MCF 10A (cell line): ENCODE measurements at regions not wholly inside any gene's neighbourhood (a gene's known extent, or its start where the extent isn't known, plus 50 kb on each side); places are given as distances from the start of the nearest gene placed in this dataset.

Experiments
- BruUV-seq: library from RNA; stranded (reverse); fragments of 400-500 nt; replicated peaks from 2 replicates; lab custom pipeline; 2021; lab: Mats Ljungman, UMichigan
- CTCF ChIA-PET: fragments of 300-600 bp; sonication (Branson Sonifier 250); formaldehyde crosslinking; extraction: SDS; loops from one replicate; lab custom pipeline; 2021; ENCODE audit warnings: antibody characterized with exemption, inconsistent platforms; lab: Yijun Ruan, JAX
- POLR2A ChIA-PET: fragments of 300-600, 350-650 bp; sonication (Branson Sonifier 250); formaldehyde crosslinking; extraction: SDS; loops from one replicate; lab custom pipeline; 2020; ENCODE audit warnings: antibody characterized with exemption, inconsistent platforms; lab: Yijun Ruan, JAX
- DNase-seq: peaks from one replicate; pipeline ENCODE4 v3.0.0-alpha.2; 2018; ENCODE audit not compliant: unreplicated experiment
- H3K27ac Mint-ChIP-seq: one replicate; pipeline ENCODE4 v1.8.0; 2022; ENCODE audit warnings: mild to moderate bottlenecking, low read depth, mixed read lengths; ENCODE audit not compliant: unreplicated experiment
- H3K27me3 Mint-ChIP-seq: one replicate; pipeline ENCODE4 v1.8.0; 2022; ENCODE audit warnings: mixed read lengths; ENCODE audit not compliant: insufficient read depth, unreplicated experiment
- H3K36me3 Mint-ChIP-seq: one replicate; pipeline ENCODE4 v1.8.0; 2022; ENCODE audit warnings: mild to moderate bottlenecking, moderate library complexity, mixed read lengths; ENCODE audit not compliant: insufficient read depth, unreplicated experiment
- H3K4me1 Mint-ChIP-seq: one replicate; pipeline ENCODE4 v1.8.0; 2022; ENCODE audit warnings: mixed read lengths; ENCODE audit not compliant: insufficient read depth, unreplicated experiment
- H3K4me3 Mint-ChIP-seq: one replicate; pipeline ENCODE4 v1.8.0; 2022; ENCODE audit warnings: mild to moderate bottlenecking, moderate library complexity, mixed read lengths; ENCODE audit not compliant: unreplicated experiment
- H3K9me3 Mint-ChIP-seq: one replicate; pipeline ENCODE4 v1.8.0; 2022; ENCODE audit warnings: mixed read lengths; ENCODE audit not compliant: unreplicated experiment
- CTCF ChIP-seq: fragments of 200-600 bp; IDR thresholded peaks from one replicate; pipeline ENCODE4 v1.8.0; 2022; ENCODE audit warnings: antibody characterized with exemption, mild to moderate bottlenecking; ENCODE audit not compliant: unreplicated experiment
- intact Hi-C: fragments of 100-400 bp; cut with micrococcal nuclease; formaldehyde crosslinking; loops from 2 replicates; pipeline ENCODE4 v1.14.1; 2022

- no peaks in the 10 kb centered on the region for H3K36me3 Mint-ChIP-seq
- no peak overlapping the region for H3K4me3 Mint-ChIP-seq
- TF ChIP-seq CTCF: no peak
- no peak overlapping the region for H3K27ac Mint-ChIP-seq
- DNase-seq: no peak
- intact Hi-C loops: no loop called here
- no peaks in the 10 kb centered on the region for H3K9me3 Mint-ChIP-seq
- H3K4me1 Mint-ChIP-seq: no peaks in the 10 kb centered on the region
- no TSS peak for BruUV-seq
- peaks cover 17% of the 10 kb centered on the region for H3K27me3 Mint-ChIP-seq
- ChIA-PET POLR2A (interaction anchor here (1.0 kb wide), 1 partner anchor 9 kb away, joined by 3 read pairs; no protein-coding TSS in a partner anchor), CTCF (interaction anchor here (0.8 to 1.0 kb wide), 2 partner anchors 8 to 473 kb away, joined by 3 read pairs; no protein-coding TSS in a partner anchor)
Observed at GRCh38 chr10:123515661-123516060, 150.5 kb upstream of the GPR26 start.

GRCh38 chr10:123516291-123516690 lies 149.9 kb upstream of the GPR26 start:
- TF ChIP-seq CTCF: no peak
- no peaks in the 10 kb centered on the region for H3K4me1 Mint-ChIP-seq
- H3K4me3 Mint-ChIP-seq: no peak overlapping the region
- ChIA-PET POLR2A (interaction anchor here (0.7 kb wide), 1 partner anchor 159 kb away, joined by 4 read pairs; no protein-coding TSS in a partner anchor), CTCF (no interaction called here)
- no peaks in the 10 kb centered on the region for H3K36me3 Mint-ChIP-seq
- no peak overlapping the region for H3K27ac Mint-ChIP-seq
- no TSS peak for BruUV-seq
- no peak for DNase-seq
- H3K27me3 Mint-ChIP-seq: peaks cover 17% of the 10 kb centered on the region
- H3K9me3 Mint-ChIP-seq: no peaks in the 10 kb centered on the region
- intact Hi-C loops: no loop called here

GRCh38 chr10:123517426-123517825 lies 148.7 kb upstream of the GPR26 start:
- Mint-ChIP-seq H3K9me3 (no peaks in the 10 kb centered on the region), H3K27ac (no peak overlapping the region), H3K4me1 (no peaks in the 10 kb centered on the region), H3K36me3 (no peaks in the 10 kb centered on the region), H3K4me3 (no peak overlapping the region), H3K27me3 (peaks cover 26% of the 10 kb centered on the region)
- intact Hi-C loops: no loop called here
- no TSS peak for BruUV-seq
- no peak for DNase-seq
- no peak for TF ChIP-seq CTCF
- ChIA-PET CTCF (no interaction called here), POLR2A (no interaction called here)

GRCh38 chr10:123517901-123518300 lies 148.3 kb upstream of the GPR26 start:
- intact Hi-C loops: no loop called here
- BruUV-seq: no TSS peak
- Mint-ChIP-seq H3K27me3 (peaks cover 31% of the 10 kb centered on the region), H3K36me3 (no peaks in the 10 kb centered on the region), H3K4me3 (no peak overlapping the region), H3K9me3 (no peaks in the 10 kb centered on the region), H3K4me1 (no peaks in the 10 kb centered on the region), H3K27ac (no peak overlapping the region)
- no peak for TF ChIP-seq CTCF
- ChIA-PET CTCF (no interaction called here), POLR2A (no interaction called here)
- DNase-seq: no peak
